ENCODE measurements at regions not wholly inside any gene's neighbourhood (a gene's known extent, or its start where the extent isn't known, plus 50 kb on each side); places are given as distances from the start of the nearest gene placed in this dataset.
"Not testable (repeated sequence)": the region's sequence is repeated elsewhere in the genome, so short reads cannot be mapped to it uniquely, and the experiment has no call there.

DNA sequence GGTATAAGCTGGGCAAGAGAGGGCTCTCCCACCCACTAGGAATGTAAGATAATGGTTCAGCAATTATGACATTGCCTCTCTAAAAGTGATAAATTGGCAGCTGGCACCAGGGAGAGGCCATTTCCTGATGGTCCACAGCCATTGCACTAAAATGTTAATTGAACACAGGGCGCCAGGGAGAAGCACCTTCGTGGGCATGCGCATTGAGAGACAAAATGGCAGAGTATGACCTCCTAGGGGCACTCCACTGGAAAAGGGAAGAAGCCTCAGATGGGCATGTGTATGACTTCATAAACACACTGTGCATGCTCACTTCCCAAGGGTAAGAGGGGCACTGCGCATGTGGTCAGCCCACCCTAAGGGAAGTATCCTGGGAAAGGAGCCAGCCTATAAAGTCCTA, 419.2 kb downstream of the AGTPBP1 start:
- no peak for DNase-seq

DNA sequence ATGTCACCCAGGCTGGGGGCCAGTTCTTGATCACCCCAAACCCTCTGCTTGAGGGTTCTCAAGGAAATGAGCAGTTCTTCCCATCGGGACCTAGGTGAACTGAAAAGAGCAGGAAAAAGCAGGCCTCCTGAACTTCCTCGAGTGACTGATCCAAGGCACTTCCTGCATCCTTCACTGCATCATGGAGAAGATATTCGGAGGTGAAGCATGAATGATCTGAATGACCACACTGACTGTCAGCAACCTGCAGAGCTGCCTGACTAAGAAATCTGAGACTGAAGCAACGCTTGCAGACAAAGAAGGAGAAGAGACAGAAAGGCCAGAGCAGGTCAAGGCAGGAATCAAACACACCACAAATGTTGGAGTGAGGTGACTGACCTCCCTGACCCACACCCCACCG, 420.2 kb downstream of the AGTPBP1 start:
- no peak for DNase-seq

- DNase-seq = no peak
These were observed 421.7 kb downstream of the AGTPBP1 start for GRCh38 chr9:85319936-85320656.

GRCh38 chr9:85315535-85315934, 426.2 kb downstream of the AGTPBP1 start:
- not testable (repeated sequence) for DNase-seq

- no peak for DNase-seq
These were observed 431.2 kb downstream of the AGTPBP1 start for GRCh38 chr9:85310573-85310972.

DNA sequence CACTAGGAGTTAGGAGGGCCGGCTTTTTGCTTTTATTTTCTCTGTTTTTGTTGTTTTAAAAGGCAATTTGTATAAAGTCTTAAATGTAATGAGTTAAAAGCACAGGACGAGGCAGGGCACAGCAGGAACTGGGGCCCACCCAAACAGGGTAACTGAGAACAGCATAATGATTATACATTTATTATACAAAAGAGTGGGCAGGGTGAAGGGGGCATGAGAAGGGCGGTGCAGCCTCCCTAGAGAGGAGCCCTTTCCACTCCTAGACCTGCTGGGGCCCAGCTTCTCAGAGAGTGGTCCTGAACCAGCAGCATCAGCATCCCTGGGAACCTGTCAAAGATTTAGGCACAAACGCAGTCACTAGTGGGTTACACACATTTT, 438.0 kb downstream of the AGTPBP1 start:
- DNase-seq = no peak

- no peak for DNase-seq
These were observed 438.6 kb downstream of the AGTPBP1 start for GRCh38 chr9:85302938-85303756.

DNA sequence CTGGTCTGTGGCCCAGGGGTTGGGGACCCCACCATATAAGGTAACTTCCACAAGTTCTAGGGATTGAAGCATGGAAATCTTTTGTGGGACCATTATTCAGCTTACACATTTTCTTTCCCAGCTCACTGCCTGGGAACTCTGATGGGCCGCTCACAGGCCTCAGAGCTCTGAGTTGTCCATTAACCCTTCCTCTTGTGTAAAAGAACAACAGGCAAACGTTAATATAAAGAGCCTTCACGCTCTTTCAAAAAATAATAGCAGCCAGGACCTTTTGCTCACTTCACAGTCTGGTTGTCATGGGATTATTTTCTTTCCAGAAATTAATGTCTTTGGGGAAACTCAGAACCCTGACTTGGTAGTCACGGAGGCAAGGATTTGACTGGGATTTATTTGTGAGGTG, 443.3 kb downstream of the AGTPBP1 start:
- DNase-seq = no peak

DNA sequence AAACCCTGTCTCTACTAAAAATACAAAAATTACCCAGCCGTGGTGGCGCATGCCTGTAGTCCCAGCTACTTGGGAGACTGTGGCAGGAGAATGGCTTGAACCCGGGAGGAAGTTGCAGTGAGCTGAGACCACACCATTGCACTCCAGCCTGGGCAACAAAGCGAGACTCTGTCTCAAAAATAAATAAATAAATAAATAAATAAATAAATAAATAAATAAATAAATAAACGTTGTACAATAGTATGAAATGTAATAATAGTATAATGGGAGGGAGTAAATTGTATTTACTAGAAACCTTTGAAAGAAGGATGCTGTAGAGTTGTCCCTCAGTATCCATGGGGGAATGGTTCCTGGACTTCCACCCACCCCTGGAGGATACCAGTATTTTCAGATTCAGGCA, 446.5 kb downstream of the AGTPBP1 start:
- DNase-seq = not testable (repeated sequence)

GRCh38 chr9:85292261-85292660, 449.5 kb downstream of the AGTPBP1 start:
- DNase-seq = no peak

- DNase-seq = no peak
These were observed 450.5 kb downstream of the AGTPBP1 start for GRCh38 chr9:85291266-85291665.

- DNase-seq = no peak
These were observed 451.7 kb downstream of the AGTPBP1 start for GRCh38 chr9:85290019-85290418.

- DNase-seq = no peak
These were observed 452.6 kb downstream of the AGTPBP1 start for GRCh38 chr9:85289142-85289541.

GRCh38 chr9:85283421-85283820, 458.3 kb downstream of the AGTPBP1 start:
- no peak for DNase-seq

DNA sequence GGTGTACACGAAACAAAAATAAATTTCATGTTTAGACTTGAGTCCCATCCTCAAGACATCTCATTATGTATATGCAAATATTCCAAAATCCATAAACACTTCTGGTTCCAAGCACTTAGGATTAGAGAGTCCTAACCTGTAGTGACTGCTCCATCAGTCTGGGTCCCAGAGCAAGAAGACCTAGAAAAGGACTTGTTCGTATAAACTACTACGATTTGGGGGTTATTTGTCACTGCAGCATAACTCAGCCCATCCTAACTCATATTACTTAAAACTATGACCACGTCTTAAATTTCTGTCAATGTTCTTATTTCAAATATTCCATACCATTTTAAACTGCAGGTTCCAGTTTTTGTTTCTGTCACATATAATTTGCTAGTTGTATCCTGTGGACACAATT, 463.0 kb downstream of the AGTPBP1 start:
- DNase-seq = no peak

- no peak for DNase-seq
These were observed 465.0 kb downstream of the AGTPBP1 start for GRCh38 chr9:85276741-85277140.

- no peak for DNase-seq
These were observed 471.9 kb downstream of the AGTPBP1 start for GRCh38 chr9:85269811-85270210.

GRCh38 chr9:85268131-85268530, 473.6 kb downstream of the AGTPBP1 start:
- no peak for DNase-seq

DNA sequence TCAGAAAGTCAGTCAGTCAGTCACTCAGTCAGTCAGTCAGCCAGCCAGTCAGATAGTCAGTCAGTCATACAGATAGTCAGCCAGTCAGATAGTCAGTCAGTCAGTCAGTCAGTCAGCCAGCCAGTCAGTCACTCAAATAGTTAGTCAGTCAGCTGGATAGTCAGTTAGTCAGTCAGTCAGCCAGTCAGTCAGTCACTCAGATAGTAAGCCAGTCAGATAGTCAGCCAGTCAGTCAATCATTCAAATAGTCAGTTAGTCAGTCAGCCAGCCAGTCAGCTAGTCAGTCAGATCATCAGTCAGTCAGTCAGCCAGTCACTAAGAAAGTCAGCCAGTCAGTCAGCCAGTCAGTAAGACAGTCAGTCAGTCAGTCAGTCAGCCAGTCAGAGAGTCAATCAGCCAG, 477.1 kb downstream of the AGTPBP1 start:
- DNase-seq = no peak

DNA sequence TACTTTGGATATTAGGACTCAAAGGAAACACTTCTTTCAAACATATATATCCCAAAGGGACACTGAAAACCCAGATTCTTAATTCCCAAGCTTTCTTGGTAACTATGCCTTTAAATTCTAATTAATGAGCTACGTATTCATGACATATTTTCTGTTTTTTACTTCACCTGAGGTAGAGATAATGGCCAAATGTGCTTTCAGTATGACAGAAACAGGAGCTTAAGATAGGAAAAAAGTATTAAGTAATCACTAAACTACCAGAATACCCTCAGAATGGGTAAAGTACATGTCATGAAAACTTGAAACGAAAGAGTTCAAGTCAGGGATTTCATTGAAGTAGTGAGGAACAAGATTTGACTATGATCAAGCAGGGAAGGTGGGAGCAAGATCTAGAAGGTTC, 478.5 kb downstream of the AGTPBP1 start:
- DNase-seq = no peak

DNA sequence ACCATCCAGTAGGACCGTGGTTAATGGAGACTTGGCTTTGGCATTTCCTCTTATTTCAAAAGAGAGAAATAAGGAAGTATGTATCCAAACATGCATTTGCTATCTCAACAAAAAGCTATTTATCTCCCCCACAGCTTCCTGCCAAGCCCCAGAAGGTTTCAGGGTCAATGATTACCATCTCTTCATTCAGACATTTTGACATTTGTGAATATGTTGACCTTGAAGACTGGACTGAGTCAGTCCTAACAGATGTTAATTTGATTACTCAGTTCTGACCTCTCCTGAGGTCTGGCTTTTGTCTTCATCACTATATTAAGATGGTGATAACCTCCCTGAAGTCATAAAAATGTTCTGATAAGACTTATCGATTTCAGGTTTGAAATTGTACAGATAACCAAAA, 479.4 kb downstream of the AGTPBP1 start:
- DNase-seq = no peak

DNA sequence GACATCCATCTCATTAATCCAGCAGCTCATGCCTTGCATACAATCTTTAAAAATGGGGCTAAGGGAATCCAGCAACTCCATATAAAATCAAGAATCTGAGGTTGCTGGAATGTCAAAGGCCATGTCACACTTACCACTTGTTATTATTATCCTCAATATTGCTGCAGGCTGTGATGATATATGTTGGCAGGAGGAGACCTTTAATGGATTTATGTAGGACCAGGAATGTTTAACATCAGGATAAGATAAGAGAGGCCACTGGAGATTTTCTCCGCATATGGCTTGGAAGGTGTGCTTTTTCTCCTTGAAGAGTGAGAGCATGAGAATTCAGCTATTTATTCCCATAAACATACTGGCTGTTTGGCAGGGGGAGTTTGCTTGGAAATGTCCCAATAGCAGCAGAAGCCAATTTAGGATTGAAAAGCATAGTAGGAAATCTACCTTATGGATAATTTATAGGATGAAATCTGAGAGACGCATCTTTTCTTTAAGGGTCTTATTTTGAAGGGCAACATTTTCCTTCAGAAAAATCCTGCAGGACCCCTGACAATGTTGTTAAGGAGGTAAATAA, 481.4 kb downstream of the AGTPBP1 start:
- DNase-seq = no peak

DNA sequence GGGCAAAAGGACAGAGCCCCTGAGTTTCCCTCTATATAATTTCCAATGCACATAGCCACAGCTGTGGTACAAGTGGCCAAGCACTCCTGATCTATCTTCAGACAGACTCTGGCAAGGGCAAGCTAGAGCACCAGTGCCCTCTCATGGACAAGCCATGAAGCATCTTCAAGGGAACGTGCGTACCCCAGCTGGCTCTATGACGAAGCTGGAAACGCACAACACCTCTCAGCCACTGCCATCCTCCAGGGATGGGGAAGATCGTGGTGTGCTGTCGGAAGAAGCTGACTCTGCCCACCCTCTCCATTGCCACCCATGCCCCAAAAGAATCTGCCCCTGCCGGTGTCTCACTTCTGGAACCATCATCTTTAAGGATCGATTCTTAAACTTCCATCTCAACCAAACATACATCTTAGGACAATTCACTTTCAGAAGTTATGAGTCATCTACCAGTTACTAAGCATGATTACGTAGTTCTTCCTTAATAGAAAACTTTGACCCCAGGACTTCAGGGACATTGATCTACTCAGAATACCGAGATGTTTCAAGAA, 482.9 kb downstream of the AGTPBP1 start:
- peak; percentile 82 for DNase-seq

DNA sequence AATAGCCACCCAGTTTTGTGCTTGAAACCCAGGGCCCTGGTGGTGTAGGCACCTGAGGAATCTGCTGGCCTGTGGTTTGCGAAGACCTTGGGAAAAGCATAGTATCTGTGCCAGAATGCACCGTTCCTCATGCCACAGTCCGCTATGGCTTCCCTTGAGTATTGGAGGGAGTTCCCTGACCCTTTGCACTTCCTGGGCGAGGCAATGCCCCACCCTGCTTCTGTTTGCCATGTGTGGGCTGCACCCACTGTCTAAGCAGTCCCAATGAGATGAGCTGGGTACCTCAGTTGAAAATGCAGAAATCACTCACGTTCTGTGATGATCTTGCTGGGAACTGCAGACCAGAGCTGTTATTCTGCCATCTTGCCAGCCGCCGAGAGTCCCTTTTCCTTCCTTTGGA, 483.5 kb downstream of the AGTPBP1 start:
- no peak for DNase-seq
